ENCODE measurements at regions not wholly inside any gene's neighbourhood (a gene's known extent, or its start where the extent isn't known, plus 50 kb on each side); places are given as distances from the start of the nearest gene placed in this dataset.

- H3K27me3 Mint-ChIP-seq, result no peaks in the 10 kb centered on the region
- no peak overlapping the region for H3K27ac Mint-ChIP-seq
- H3K9me3 Mint-ChIP-seq, result peaks cover 16% of the 10 kb centered on the region
- H3K4me1 Mint-ChIP-seq, result no peaks in the 10 kb centered on the region
- DNase-seq, result no peak
- no peaks in the 10 kb centered on the region for H3K36me3 Mint-ChIP-seq (ENCODE audit: low read depth)
- H3K4me3 Mint-ChIP-seq, result no peak overlapping the region
- CTCF ChIA-PET, result no interaction called here
- POLR2A ChIA-PET, result no interaction called here
Observed at GRCh38 chr16:65225488-65225887, 103.6 kb upstream of the CDH11 start.

- CTCF ChIA-PET, result no interaction called here
- no peak for DNase-seq
- Mint-ChIP-seq H3K9me3 (peaks cover 16% of the 10 kb centered on the region), H3K4me3 (no peak overlapping the region), H3K36me3 (ENCODE audit: low read depth) (no peaks in the 10 kb centered on the region), H3K4me1 (no peaks in the 10 kb centered on the region), H3K27ac (no peak overlapping the region), H3K27me3 (no peaks in the 10 kb centered on the region)
- POLR2A ChIA-PET, result no interaction called here
Observed at GRCh38 chr16:65224994-65225393, 103.1 kb upstream of the CDH11 start.

GRCh38 chr16:65224471-65224870 lies 102.6 kb upstream of the CDH11 start:
- POLR2A ChIA-PET, result no interaction called here
- Mint-ChIP-seq H3K4me1 (no peaks in the 10 kb centered on the region), H3K27me3 (no peaks in the 10 kb centered on the region), H3K9me3 (peaks cover 16% of the 10 kb centered on the region), H3K27ac (no peak overlapping the region), H3K4me3 (no peak overlapping the region), H3K36me3 (ENCODE audit: low read depth) (no peaks in the 10 kb centered on the region)
- no peak for DNase-seq
- CTCF ChIA-PET, result no interaction called here

- Mint-ChIP-seq H3K36me3 (ENCODE audit: low read depth) (no peaks in the 10 kb centered on the region), H3K9me3 (peaks cover 9% of the 10 kb centered on the region), H3K4me3 (no peak overlapping the region), H3K27ac (no peak overlapping the region), H3K27me3 (no peaks in the 10 kb centered on the region), H3K4me1 (no peaks in the 10 kb centered on the region)
- ChIA-PET POLR2A (no interaction called here), CTCF (no interaction called here)
- no peak for DNase-seq
Observed at GRCh38 chr16:65223335-65223734, 101.5 kb upstream of the CDH11 start.

- no peak overlapping the region for H3K4me3 Mint-ChIP-seq
- ChIA-PET CTCF (no interaction called here), POLR2A (no interaction called here)
- no peak for DNase-seq
- no peak overlapping the region for H3K27ac Mint-ChIP-seq
- H3K9me3 Mint-ChIP-seq, result peaks cover 6% of the 10 kb centered on the region
- H3K27me3 Mint-ChIP-seq, result no peaks in the 10 kb centered on the region
- no peaks in the 10 kb centered on the region for H3K36me3 Mint-ChIP-seq (ENCODE audit: low read depth)
- no peaks in the 10 kb centered on the region for H3K4me1 Mint-ChIP-seq
Observed at GRCh38 chr16:65222536-65222935, 100.7 kb upstream of the CDH11 start.

GRCh38 chr16:65222049-65222448 lies 100.2 kb upstream of the CDH11 start:
- DNase-seq, result no peak
- ChIA-PET POLR2A (no interaction called here), CTCF (no interaction called here)
- H3K9me3 Mint-ChIP-seq, result peaks cover 8% of the 10 kb centered on the region
- H3K4me1 Mint-ChIP-seq, result no peaks in the 10 kb centered on the region
- no peaks in the 10 kb centered on the region for H3K36me3 Mint-ChIP-seq (ENCODE audit: low read depth)
- H3K4me3 Mint-ChIP-seq, result no peak overlapping the region
- no peaks in the 10 kb centered on the region for H3K27me3 Mint-ChIP-seq
- no peak overlapping the region for H3K27ac Mint-ChIP-seq

GRCh38 chr16:65219786-65220185 lies 97.9 kb upstream of the CDH11 start:
- H3K36me3 Mint-ChIP-seq (ENCODE audit: low read depth), result no peaks in the 10 kb centered on the region
- DNase-seq, result no peak
- no peaks in the 10 kb centered on the region for H3K4me1 Mint-ChIP-seq
- CTCF ChIA-PET, result no interaction called here
- H3K27ac Mint-ChIP-seq, result no peak overlapping the region
- H3K9me3 Mint-ChIP-seq, result peaks cover 7% of the 10 kb centered on the region
- H3K27me3 Mint-ChIP-seq, result no peaks in the 10 kb centered on the region
- POLR2A ChIA-PET, result no interaction called here
- H3K4me3 Mint-ChIP-seq, result no peak overlapping the region

- H3K27ac Mint-ChIP-seq, result no peak overlapping the region
- H3K9me3 Mint-ChIP-seq, result peaks cover 7% of the 10 kb centered on the region
- no peak overlapping the region for H3K4me3 Mint-ChIP-seq
- no peaks in the 10 kb centered on the region for H3K36me3 Mint-ChIP-seq (ENCODE audit: low read depth)
- H3K4me1 Mint-ChIP-seq, result no peaks in the 10 kb centered on the region
- no peaks in the 10 kb centered on the region for H3K27me3 Mint-ChIP-seq
- POLR2A ChIA-PET, result no interaction called here
- CTCF ChIA-PET, result no interaction called here
- no peak for DNase-seq
Observed at GRCh38 chr16:65218348-65218747, 96.5 kb upstream of the CDH11 start.

- H3K27ac Mint-ChIP-seq, result no peak overlapping the region
- H3K36me3 Mint-ChIP-seq (ENCODE audit: low read depth), result no peaks in the 10 kb centered on the region
- H3K4me3 Mint-ChIP-seq, result no peak overlapping the region
- no peaks in the 10 kb centered on the region for H3K4me1 Mint-ChIP-seq
- no peak for DNase-seq
- no peaks in the 10 kb centered on the region for H3K27me3 Mint-ChIP-seq
- peaks cover 7% of the 10 kb centered on the region for H3K9me3 Mint-ChIP-seq
- POLR2A ChIA-PET, result no interaction called here
- CTCF ChIA-PET, result no interaction called here
Observed at GRCh38 chr16:65213866-65214595, 92.2 kb upstream of the CDH11 start.

GRCh38 chr16:65212791-65213190 lies 90.9 kb upstream of the CDH11 start:
- no peaks in the 10 kb centered on the region for H3K36me3 Mint-ChIP-seq (ENCODE audit: low read depth)

GRCh38 chr16:65212240-65212639 lies 90.4 kb upstream of the CDH11 start:
- Mint-ChIP-seq H3K27ac (no peak overlapping the region), H3K9me3 (peaks cover 4% of the 10 kb centered on the region), H3K4me3 (no peak overlapping the region), H3K36me3 (ENCODE audit: low read depth) (no peaks in the 10 kb centered on the region), H3K4me1 (no peaks in the 10 kb centered on the region), H3K27me3 (no peaks in the 10 kb centered on the region)
- DNase-seq, result no peak
- POLR2A ChIA-PET, result no interaction called here
- CTCF ChIA-PET, result interaction anchor here (0.6 kb wide), 1 partner anchor 442 kb away, joined by 3 read pairs; no protein-coding TSS in a partner anchor

More at GRCh38 chr16:65212791-65213190, 90.9 kb upstream of the CDH11 start:
- no peak for DNase-seq
- no peaks in the 10 kb centered on the region for H3K27me3 Mint-ChIP-seq
- H3K4me1 Mint-ChIP-seq, result no peaks in the 10 kb centered on the region
- ChIA-PET POLR2A (no interaction called here), CTCF (interaction anchor here (0.6 kb wide), 1 partner anchor 441 kb away, joined by 3 read pairs; no protein-coding TSS in a partner anchor)
- H3K4me3 Mint-ChIP-seq, result no peak overlapping the region
- H3K27ac Mint-ChIP-seq, result no peak overlapping the region
- H3K9me3 Mint-ChIP-seq, result peaks cover 4% of the 10 kb centered on the region

GRCh38 chr16:65202461-65202860 lies 80.6 kb upstream of the CDH11 start:
- no peaks in the 10 kb centered on the region for H3K27me3 Mint-ChIP-seq
- no peaks in the 10 kb centered on the region for H3K36me3 Mint-ChIP-seq (ENCODE audit: low read depth)
- no peaks in the 10 kb centered on the region for H3K4me1 Mint-ChIP-seq
- H3K4me3 Mint-ChIP-seq, result no peak overlapping the region
- ChIA-PET CTCF (no interaction called here), POLR2A (no interaction called here)
- no peak overlapping the region for H3K27ac Mint-ChIP-seq
- DNase-seq, result no peak
- H3K9me3 Mint-ChIP-seq, result peaks cover 25% of the 10 kb centered on the region

GRCh38 chr16:65201511-65201910 lies 79.6 kb upstream of the CDH11 start:
- Mint-ChIP-seq H3K4me1 (no peaks in the 10 kb centered on the region), H3K27ac (no peak overlapping the region), H3K4me3 (no peak overlapping the region), H3K36me3 (ENCODE audit: low read depth) (no peaks in the 10 kb centered on the region), H3K9me3 (peaks cover 25% of the 10 kb centered on the region), H3K27me3 (no peaks in the 10 kb centered on the region)
- CTCF ChIA-PET, result no interaction called here
- DNase-seq, result no peak
- POLR2A ChIA-PET, result no interaction called here

GRCh38 chr16:65200857-65201256 lies 79.0 kb upstream of the CDH11 start:
- Mint-ChIP-seq H3K27me3 (no peaks in the 10 kb centered on the region), H3K4me3 (no peak overlapping the region), H3K27ac (no peak overlapping the region), H3K36me3 (ENCODE audit: low read depth) (no peaks in the 10 kb centered on the region), H3K9me3 (peaks cover 25% of the 10 kb centered on the region), H3K4me1 (no peaks in the 10 kb centered on the region)
- ChIA-PET POLR2A (no interaction called here), CTCF (no interaction called here)
- no peak for DNase-seq

All from activated CD4-positive, alpha-beta memory T cell treated with anti-CD3 and anti-CD28 coated beads, Interleukin-2, amount 10 ng/mL, durations not matched to agents 7 days and 5 days (primary cell).